ENCODE measurements at regions not wholly inside any gene's neighbourhood (a gene's known extent, or its start where the extent isn't known, plus 50 kb on each side); places are given as distances from the start of the nearest gene placed in this dataset.
"Not testable (repeated sequence)": the region's sequence is repeated elsewhere in the genome, so short reads cannot be mapped to it uniquely, and the experiment has no call there.

- DNase-seq = no peak
Measured at GRCh38 chr7:68613897-68614296, 984.4 kb upstream of the AUTS2 start.

- DNase-seq = no peak
Measured at GRCh38 chr7:68619526-68619925, 978.7 kb upstream of the AUTS2 start.

GRCh38 chr7:68622500-68622899 is 975.8 kb upstream of the AUTS2 start:
- no peak for DNase-seq

GRCh38 chr7:68623030-68623429 is 975.2 kb upstream of the AUTS2 start:
- no peak for DNase-seq

- DNase-seq = no peak
Measured at GRCh38 chr7:68627247-68627864, 970.9 kb upstream of the AUTS2 start.

GRCh38 chr7:68630914-68631313 is 967.4 kb upstream of the AUTS2 start:
- not testable (repeated sequence) for DNase-seq

- DNase-seq = no peak
Measured at GRCh38 chr7:68640103-68640502, 958.2 kb upstream of the AUTS2 start.

GRCh38 chr7:68642727-68643126 is 955.5 kb upstream of the AUTS2 start:
- no peak for DNase-seq

- DNase-seq = no peak
Measured at GRCh38 chr7:68663392-68663791, 934.9 kb upstream of the AUTS2 start.

- no peak for DNase-seq
Measured at GRCh38 chr7:68671046-68671445, 927.2 kb upstream of the AUTS2 start.

GRCh38 chr7:68671671-68672070 is 926.6 kb upstream of the AUTS2 start:
- no peak for DNase-seq

- DNase-seq = no peak
Measured at GRCh38 chr7:68674826-68675225, 923.4 kb upstream of the AUTS2 start.

GRCh38 chr7:68676813-68677535 is 921.3 kb upstream of the AUTS2 start:
- no peak for DNase-seq

GRCh38 chr7:68678196-68678595 is 920.1 kb upstream of the AUTS2 start:
- DNase-seq = no peak

GRCh38 chr7:68679459-68680234 is 918.6 kb upstream of the AUTS2 start:
- no peak for DNase-seq

GRCh38 chr7:68680235-68680872 is 917.9 kb upstream of the AUTS2 start:
- DNase-seq = no peak

- no peak for DNase-seq
Measured at GRCh38 chr7:68682910-68683309, 915.4 kb upstream of the AUTS2 start.

- DNase-seq = no peak
Measured at GRCh38 chr7:68684246-68684839, 913.9 kb upstream of the AUTS2 start.

- no peak for DNase-seq
Measured at GRCh38 chr7:68684996-68685395, 913.3 kb upstream of the AUTS2 start.

GRCh38 chr7:68688416-68689086 is 909.7 kb upstream of the AUTS2 start:
- no peak for DNase-seq

- DNase-seq = no peak
Measured at GRCh38 chr7:68689087-68689433, 909.2 kb upstream of the AUTS2 start.

Measured in GF-D8 (cell line).